Liver (tissue), 2 donors: ENCODE measurements at regions not wholly inside any gene's neighbourhood (a gene's known extent, or its start where the extent isn't known, plus 50 kb on each side); places are given as distances from the start of the nearest gene placed in this dataset.

Experiments
- TF ChIP-seq, protein P1 (sequence below): fragments of 150-350 bp; IDR thresholded peaks from 2 replicates; pipeline ENCODE4 v1.5.1; 2017; ENCODE audit warnings: improper control_type of control experiment, low read depth, low read length; ENCODE audit not compliant: missing input control
- TF ChIP-seq, protein P2 (sequence below): IDR thresholded peaks from 2 replicates; pipeline ENCODE4 v1.6.1; 2016; ENCODE audit warnings: antibody characterized with exemption, mild to moderate bottlenecking
- donor health status: healthy.

DNA sequence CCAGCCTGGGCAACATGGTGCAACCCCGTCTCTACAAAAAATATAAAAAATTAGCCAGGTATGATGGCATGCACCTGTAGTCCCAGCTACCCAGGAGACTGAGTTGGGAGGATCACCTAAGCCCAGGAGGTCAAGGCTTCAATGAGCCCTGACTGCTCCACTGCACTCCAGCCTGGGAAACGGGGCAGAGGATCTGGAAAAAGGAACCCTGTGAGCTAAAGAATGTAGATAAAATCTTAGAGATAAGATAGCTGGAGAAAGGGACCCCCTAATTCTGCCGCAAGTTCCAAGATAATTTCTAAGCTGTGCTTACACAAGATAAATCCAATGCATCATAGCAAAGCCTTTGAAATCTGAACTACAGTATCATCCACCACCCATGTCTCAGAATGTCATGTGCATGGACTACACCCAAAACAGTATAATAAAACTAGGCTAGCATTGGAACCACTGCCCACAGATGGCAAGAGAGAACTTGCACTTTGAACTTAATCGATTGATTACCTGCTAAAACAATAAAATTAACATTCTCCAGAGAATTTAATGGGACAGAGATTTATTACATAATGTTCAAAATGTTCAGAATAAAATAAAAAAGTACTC lies 99.9 kb downstream of the TRIM42 start:
- TF ChIP-seq, protein P1, sequence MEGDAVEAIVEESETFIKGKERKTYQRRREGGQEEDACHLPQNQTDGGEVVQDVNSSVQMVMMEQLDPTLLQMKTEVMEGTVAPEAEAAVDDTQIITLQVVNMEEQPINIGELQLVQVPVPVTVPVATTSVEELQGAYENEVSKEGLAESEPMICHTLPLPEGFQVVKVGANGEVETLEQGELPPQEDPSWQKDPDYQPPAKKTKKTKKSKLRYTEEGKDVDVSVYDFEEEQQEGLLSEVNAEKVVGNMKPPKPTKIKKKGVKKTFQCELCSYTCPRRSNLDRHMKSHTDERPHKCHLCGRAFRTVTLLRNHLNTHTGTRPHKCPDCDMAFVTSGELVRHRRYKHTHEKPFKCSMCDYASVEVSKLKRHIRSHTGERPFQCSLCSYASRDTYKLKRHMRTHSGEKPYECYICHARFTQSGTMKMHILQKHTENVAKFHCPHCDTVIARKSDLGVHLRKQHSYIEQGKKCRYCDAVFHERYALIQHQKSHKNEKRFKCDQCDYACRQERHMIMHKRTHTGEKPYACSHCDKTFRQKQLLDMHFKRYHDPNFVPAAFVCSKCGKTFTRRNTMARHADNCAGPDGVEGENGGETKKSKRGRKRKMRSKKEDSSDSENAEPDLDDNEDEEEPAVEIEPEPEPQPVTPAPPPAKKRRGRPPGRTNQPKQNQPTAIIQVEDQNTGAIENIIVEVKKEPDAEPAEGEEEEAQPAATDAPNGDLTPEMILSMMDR = no peak
- TF ChIP-seq, protein P2, sequence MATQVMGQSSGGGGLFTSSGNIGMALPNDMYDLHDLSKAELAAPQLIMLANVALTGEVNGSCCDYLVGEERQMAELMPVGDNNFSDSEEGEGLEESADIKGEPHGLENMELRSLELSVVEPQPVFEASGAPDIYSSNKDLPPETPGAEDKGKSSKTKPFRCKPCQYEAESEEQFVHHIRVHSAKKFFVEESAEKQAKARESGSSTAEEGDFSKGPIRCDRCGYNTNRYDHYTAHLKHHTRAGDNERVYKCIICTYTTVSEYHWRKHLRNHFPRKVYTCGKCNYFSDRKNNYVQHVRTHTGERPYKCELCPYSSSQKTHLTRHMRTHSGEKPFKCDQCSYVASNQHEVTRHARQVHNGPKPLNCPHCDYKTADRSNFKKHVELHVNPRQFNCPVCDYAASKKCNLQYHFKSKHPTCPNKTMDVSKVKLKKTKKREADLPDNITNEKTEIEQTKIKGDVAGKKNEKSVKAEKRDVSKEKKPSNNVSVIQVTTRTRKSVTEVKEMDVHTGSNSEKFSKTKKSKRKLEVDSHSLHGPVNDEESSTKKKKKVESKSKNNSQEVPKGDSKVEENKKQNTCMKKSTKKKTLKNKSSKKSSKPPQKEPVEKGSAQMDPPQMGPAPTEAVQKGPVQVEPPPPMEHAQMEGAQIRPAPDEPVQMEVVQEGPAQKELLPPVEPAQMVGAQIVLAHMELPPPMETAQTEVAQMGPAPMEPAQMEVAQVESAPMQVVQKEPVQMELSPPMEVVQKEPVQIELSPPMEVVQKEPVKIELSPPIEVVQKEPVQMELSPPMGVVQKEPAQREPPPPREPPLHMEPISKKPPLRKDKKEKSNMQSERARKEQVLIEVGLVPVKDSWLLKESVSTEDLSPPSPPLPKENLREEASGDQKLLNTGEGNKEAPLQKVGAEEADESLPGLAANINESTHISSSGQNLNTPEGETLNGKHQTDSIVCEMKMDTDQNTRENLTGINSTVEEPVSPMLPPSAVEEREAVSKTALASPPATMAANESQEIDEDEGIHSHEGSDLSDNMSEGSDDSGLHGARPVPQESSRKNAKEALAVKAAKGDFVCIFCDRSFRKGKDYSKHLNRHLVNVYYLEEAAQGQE = no peak
